ENCODE measurements at regions not wholly inside any gene's neighbourhood (a gene's known extent, or its start where the extent isn't known, plus 50 kb on each side); places are given as distances from the start of the nearest gene placed in this dataset.

DNA sequence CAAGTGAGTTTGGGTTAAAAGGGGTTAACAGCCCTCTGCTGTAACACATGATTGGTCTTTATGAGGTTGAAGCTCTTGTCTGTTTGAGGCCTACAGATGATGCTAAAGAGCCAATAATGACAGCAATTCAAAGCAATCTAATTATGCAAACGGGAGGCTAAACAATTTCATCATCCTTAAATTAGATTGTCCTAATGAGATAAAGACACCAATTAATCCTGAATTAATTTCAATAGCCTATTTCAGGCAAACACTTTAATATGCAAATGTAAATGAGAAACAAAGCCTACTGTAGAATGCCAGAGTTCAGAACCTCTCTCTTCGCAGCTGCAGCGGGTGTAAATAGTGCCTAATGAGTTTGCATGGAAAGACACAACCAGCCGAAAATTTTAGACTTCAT, 504.7 kb upstream of the PBX1 start:
- TF ChIP-seq, protein P1, sequence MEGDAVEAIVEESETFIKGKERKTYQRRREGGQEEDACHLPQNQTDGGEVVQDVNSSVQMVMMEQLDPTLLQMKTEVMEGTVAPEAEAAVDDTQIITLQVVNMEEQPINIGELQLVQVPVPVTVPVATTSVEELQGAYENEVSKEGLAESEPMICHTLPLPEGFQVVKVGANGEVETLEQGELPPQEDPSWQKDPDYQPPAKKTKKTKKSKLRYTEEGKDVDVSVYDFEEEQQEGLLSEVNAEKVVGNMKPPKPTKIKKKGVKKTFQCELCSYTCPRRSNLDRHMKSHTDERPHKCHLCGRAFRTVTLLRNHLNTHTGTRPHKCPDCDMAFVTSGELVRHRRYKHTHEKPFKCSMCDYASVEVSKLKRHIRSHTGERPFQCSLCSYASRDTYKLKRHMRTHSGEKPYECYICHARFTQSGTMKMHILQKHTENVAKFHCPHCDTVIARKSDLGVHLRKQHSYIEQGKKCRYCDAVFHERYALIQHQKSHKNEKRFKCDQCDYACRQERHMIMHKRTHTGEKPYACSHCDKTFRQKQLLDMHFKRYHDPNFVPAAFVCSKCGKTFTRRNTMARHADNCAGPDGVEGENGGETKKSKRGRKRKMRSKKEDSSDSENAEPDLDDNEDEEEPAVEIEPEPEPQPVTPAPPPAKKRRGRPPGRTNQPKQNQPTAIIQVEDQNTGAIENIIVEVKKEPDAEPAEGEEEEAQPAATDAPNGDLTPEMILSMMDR (IDR thresholded peaks at IDR 0.05; ENCODE audit: low read depth, low read length), result no peak
- no peak for DNase-seq (ENCODE audit: extremely low read depth, low read depth)

DNA sequence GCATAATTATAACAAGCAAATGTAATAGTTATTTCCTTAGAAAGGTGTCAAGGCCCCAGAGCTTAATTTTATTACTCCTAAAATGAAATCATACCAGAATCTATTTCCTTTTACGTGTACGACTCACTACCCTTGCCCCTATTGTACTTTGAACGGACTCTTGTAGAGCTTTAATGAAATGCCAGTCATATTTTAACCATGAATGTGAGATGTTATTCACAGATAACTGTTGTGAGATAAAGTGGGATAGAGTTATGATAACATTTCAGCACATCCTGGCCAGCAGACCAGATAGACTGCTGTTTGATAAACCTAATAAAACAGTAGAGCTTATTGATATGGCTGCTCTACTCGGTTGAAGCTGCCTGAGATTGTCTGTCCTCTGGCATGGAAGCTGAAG, 500.8 kb upstream of the PBX1 start:
- no peak for DNase-seq (ENCODE audit: extremely low read depth, low read depth)

DNA sequence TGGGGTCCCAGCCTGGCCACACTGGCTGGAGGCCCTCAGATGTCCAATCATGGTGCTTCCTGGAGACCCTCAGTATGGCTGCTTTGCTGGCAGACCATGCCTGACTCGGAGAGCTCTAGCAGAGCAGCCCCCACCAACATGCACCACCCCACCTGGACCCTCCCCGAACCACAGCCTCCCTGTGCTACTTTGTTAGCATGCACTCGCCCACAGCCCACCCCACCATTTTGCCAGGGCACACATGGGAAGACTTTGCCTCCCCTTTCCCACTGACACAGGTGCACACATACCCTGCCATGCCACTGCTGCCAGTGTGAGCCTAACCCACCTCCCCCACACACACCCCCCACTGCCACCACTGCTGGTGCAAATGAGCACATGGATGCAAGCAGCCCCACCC, 497.5 kb upstream of the PBX1 start:
- TF ChIP-seq, protein P1 (IDR thresholded peaks at IDR 0.05; ENCODE audit: low read depth, low read length), result no peak
- DNase-seq (ENCODE audit: extremely low read depth, low read depth), result no peak

More for the DNA sequence above, 500.8 kb upstream of the PBX1 start:
- TF ChIP-seq, protein P1 (IDR thresholded peaks at IDR 0.05; ENCODE audit: low read depth, low read length), result no peak

DNA sequence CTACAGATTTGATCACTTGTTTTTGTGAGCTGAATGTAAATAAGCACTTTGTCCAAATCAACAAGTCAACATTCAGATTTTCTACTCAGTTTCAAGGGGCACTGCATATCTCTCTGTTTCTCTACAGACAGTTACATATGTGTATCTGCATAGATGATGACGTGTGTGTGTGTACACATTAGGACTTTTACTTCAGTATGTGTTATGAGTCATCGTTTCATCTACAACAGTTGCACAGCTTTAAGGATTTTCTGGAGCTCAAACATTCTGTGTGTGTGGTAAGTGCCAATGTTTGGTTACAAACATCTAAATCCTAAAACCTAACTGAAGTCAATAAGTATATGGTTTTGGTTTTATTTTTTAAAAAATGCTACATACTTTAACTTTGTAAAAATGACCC, 494.5 kb upstream of the PBX1 start:
- TF ChIP-seq, protein P1 (IDR thresholded peaks at IDR 0.05; ENCODE audit: low read depth, low read length), result no peak
- DNase-seq (ENCODE audit: extremely low read depth, low read depth), result no peak

DNA sequence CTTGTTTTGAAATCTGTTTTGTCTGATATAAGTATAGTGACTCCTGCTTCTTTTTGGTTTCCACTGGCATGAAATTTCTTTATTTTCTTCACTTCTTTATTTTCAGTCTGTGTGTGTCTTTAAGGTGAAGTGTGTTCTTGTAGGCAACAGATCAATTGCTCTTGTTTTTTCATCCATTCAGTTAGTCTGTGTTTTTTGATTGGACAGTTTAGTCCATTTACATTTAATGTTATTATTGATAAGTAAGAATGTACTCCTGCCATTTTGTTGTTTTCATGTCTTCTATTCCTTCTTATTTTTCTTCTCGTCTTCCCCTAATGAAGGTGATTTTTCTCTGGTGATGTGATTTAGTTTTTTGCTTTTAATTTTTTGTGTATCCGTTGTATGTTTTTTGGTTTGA, 487.7 kb upstream of the PBX1 start:
- TF ChIP-seq, protein P1 (IDR thresholded peaks at IDR 0.05; ENCODE audit: low read depth, low read length), result no peak
- no peak for DNase-seq (ENCODE audit: extremely low read depth, low read depth)

DNA sequence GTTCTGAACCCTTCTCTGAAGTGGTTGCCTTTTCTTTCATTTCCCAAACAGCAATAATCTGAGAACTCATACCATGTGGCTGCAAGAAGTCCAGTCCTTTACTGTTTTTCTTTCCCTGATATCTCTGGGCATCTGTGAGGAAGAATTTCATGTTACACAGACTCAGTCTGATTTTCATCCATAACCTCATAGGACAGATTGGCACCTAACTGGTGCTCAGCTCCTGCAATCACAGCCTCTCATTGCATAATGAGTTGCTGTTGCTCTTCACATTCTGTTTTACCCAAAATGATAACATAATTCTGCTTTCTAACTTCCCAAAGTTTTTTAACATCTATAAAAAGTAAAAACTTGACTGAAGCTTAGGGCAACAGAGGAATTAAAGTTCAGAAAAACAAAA, 472.2 kb upstream of the PBX1 start:
- TF ChIP-seq, protein P1 (IDR thresholded peaks at IDR 0.05; ENCODE audit: low read depth, low read length), result no peak
- DNase-seq (ENCODE audit: extremely low read depth, low read depth), result no peak

DNA sequence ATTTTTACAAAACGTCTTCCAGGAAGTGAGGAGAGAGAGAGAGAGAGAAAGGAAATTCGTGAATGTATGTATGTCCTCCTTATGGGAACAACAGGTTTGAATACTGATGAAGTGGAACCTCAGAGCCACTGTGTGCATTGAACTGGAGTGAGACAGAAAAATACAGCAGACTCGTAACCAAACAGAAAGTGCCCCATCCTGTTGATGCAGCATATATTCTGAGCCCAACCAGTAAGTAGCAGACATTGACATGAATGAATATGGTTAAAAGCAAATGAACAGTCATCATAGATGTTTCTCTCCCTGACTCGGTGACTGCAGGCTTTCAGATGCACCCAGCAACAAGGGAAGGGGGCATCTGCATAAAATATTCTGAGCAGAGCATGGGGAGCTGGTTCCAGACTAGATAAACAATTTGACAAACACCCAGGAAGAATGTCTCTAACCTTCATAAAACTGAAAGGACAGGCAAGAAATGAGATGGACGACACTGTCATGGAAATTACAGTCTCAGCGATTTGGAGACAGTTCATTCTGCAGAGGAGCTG, 471.0 kb upstream of the PBX1 start:
- TF ChIP-seq, protein P1 (IDR thresholded peaks at IDR 0.05; ENCODE audit: low read depth, low read length), result no peak
- DNase-seq (ENCODE audit: extremely low read depth, low read depth), result no peak

Measured in AG09319 (cell line).